Aorta (tissue), 5 donors: ENCODE measurements at regions not wholly inside any gene's neighbourhood (a gene's known extent, or its start where the extent isn't known, plus 50 kb on each side); places are given as distances from the start of the nearest gene placed in this dataset.
"Not testable (repeated sequence)": the region's sequence is repeated elsewhere in the genome, so short reads cannot be mapped to it uniquely, and the experiment has no call there.

Source experiments
- ATAC-seq: fragments of 200-7000 bp; cut with Tn5 transposase; one replicate; pipeline ENCODE4 v1.9.1; 2022; ENCODE audit warnings: moderate library complexity; ENCODE audit not compliant: low FRiP score
- DNase-seq, 2 donors: peaks; one replicate each; pipeline ENCODE4 v3.0.0-alpha.2; 2020
- H3K27ac ChIP-seq, 2 donors: one replicate each; pipeline ENCODE4 v1.5.1; 2013; ENCODE audit warnings: low read length in 2 of 2, mild to moderate bottlenecking in 2 of 2, moderate library complexity in 2 of 2, control low read depth in 1 of 2, inconsistent platforms in 1 of 2, low read depth in 1 of 2
- H3K27me3 ChIP-seq, 2 donors: one replicate each; pipeline ENCODE4 v1.6.1; 2013; ENCODE audit warnings: control low read depth in 1 of 2, low read length in 1 of 2, mild to moderate bottlenecking in 1 of 2, moderate library complexity in 1 of 2; ENCODE audit not compliant: insufficient read depth in 2 of 2, control insufficient read depth in 1 of 2
- H3K36me3 ChIP-seq, 2 donors: one replicate each; pipeline ENCODE4 v1.6.1; 2013; ENCODE audit warnings: control low read depth in 1 of 2, low read length in 1 of 2, mild to moderate bottlenecking in 1 of 2; ENCODE audit not compliant: insufficient read depth in 2 of 2, control insufficient read depth in 1 of 2
- H3K4me1 ChIP-seq, 2 donors: one replicate each; pipeline ENCODE4 v1.6.1; 2013; ENCODE audit warnings: low read length in 2 of 2, control low read depth in 1 of 2, mild to moderate bottlenecking in 1 of 2, moderate library complexity in 1 of 2; ENCODE audit not compliant: insufficient read depth in 2 of 2, control insufficient read depth in 1 of 2
- H3K4me3 ChIP-seq, 2 donors: one replicate each; pipeline ENCODE4 v1.5.1; 2013; ENCODE audit warnings: low read length in 2 of 2, control low read depth in 1 of 2, mild to moderate bottlenecking in 1 of 2
- H3K9me3 ChIP-seq: one replicate; pipeline ENCODE4 v1.6.1; 2013; ENCODE audit warnings: mild to moderate bottlenecking, low read length; ENCODE audit not compliant: control insufficient read depth
- WGBS, 2 donors: extraction: QIAGEN DNeasy Blood & Tissue Kit; methylation state at CpG; one replicate each; pipeline ENCODE4 v1.1.7; 2013; 5-methylcytosine and 5-hydroxymethylcytosine counted together
- intact Hi-C, 2 donors: fragments of 100-400 bp; cut with DNase I; formaldehyde crosslinking; loops; one replicate each; pipeline versions ENCODE4 v1.14.2 to v1.15.0; 2022
- donor health status: healthy with polysubstance abuse.
- donor health status: Bipolar disorder and iron deficiency.
- donor health status: DM: no; HTN: no; CAD: no.
- donor health status: DM: no; HTN: no; CAD: no.
- donor health status: DM: yes; HTN: yes; CAD: no.

DNA sequence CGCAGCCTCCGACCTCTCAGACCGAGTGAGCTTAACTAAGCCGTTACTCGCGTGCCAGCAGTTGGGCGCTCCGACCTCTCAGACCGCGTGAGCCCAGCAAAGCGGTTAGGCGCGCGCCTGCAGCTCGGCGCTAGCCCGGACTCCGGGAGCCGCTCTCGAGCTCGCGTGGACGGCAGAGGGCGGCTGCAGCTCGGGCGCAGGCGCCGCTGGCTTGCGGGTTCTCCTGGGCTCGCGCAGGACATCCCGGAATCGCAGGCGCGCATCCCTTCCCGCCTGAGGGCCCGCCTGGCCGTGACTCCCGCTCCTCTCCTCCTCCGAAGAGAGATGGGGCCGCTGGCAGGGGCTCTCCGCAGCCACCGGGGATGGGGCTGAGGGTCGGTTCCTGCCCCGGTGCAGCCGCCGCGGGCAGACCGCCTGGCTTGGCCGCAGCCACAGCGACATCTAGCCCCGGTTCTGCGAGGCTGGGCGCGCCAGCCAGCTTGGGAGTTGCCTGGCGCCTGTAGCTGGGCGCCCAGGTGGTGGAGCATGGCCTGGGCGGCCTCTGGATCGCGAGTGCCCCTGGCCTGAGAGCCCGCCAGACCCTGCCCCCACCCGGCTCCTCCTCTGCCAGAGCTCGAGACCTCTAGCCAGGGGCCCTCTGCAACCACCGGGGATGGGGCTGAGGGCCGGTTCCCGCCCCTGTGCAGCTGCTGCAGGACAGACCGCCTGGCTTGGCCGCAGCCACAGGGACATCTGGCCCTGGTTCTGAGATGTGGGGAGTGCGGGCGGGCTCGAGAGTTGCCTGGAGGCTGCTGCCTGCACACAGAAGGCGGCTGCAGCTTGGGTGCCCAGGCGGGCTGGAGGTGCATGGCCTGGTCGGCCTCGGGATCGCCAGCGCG is 85.7 kb upstream of the CCDC180 start:
- H3K36me3 ChIP-seq, H3K27ac ChIP-seq, H3K4me1 ChIP-seq, H3K4me3 ChIP-seq, intact Hi-C loops, H3K9me3 ChIP-seq, H3K27me3 ChIP-seq: not testable (repeated sequence)
- WGBS, 2 donors = 1 to 2% methylated on average over 62 to 78 of the region's 78 CpGs
- peak; percentile 76 to 92 for DNase-seq
- ATAC-seq = peak; percentile 91

DNA sequence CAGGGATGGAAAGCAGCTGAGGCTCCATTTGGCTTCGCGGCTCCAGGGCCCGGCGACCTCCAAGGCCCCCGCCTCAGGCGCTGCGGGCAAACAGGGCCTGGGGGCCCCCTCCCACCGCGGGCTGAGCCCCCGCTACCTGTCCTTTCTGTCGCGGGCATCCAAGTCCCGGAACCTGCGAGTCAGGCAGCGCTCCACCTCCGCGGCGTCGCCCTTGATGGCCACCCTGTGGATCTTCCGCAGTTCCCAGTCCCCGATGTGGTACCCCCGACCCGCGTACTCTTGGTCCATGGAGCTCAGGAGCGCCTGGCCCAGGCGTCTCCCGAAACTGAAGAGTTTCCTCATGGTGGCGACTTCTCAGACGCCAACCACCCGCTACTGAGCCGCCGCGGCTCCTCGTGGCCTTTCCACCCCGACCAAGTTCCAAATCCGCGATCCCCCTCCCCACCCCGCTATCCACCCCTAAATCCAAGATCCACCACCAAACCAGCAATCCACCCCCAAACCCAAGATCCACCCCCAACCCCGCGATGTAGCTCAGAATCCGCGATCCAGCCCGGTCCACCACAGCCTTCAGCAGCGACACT is 86.5 kb upstream of the CCDC180 start:
- no peak overlapping the region for H3K27ac ChIP-seq
- no peaks in the 10 kb centered on the region for H3K4me1 ChIP-seq
- H3K9me3 ChIP-seq = no peaks in the 10 kb centered on the region
- H3K36me3 ChIP-seq = no peaks in the 10 kb centered on the region
- ATAC-seq (peak; percentile 50), DNase-seq (no peak)
- 3 to 5% methylated on average over 44 of the region's 44 CpGs for WGBS, 2 donors
- intact Hi-C loops = no loop called here
- H3K4me3 ChIP-seq = no peak overlapping the region
- H3K27me3 ChIP-seq = no peaks in the 10 kb centered on the region

DNA sequence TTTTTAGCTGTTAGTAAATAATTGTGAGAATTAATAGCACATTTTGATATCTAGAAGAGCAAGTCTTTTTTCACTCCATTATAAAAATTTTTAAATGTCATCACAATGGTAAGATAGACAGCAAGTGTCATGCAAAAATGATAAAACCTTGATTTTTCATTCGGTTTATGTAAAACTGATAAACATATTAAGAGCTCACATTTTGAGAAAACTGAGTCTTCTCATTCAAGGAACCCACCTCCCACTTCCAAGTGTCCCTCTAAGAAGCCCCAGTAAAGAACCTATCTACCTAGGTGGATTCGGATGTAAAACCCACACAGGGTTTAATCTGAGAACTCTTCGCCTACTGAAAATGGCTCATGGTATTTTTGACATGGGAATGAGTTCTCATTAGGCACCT is 87.1 kb upstream of the CCDC180 start:
- 21 to 34% methylated on average over 3 of the region's 3 CpGs for WGBS, 2 donors
- not testable (repeated sequence) for ATAC-seq

DNA sequence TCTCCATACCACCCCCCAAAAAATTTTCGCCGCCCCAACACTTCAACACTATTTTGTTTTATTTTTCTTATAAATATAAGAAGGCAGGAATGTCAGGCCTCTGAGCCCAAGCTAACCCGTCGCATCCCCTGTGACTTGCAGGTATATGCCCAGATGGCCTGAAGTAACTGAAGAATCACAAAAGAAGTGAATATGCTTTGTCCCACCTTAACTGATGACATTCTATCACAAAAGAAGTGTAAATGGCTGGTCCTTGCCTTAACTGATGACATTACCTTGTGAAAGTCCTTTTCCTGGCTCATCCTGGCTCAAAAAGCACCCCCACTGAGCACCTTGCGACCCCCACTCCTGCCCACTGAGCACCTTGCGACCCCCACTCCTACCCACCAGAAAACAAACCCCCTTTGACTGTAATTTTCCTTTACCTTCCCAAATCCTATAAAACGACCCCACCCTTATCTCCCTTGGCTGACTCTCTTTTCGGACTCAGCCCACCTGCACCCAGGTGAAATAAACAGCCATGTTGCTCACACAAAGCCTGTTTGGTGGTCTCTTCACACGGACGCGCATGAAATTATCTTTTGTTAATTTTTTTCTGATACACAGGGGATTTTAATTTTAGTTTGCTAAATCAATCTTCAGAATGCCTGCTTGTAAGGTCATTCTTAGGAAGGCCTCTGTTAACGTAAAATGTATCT is 87.9 kb upstream of the CCDC180 start:
- H3K27ac ChIP-seq, H3K9me3 ChIP-seq, intact Hi-C loops, H3K36me3 ChIP-seq, H3K27me3 ChIP-seq, H3K4me1 ChIP-seq, H3K4me3 ChIP-seq, DNase-seq, ATAC-seq: not testable (repeated sequence)
- WGBS, 2 donors = 57 to 63% methylated on average over 11 to 12 of the region's 12 CpGs

More for the DNA sequence above, 87.1 kb upstream of the CCDC180 start:
- H3K27me3 ChIP-seq, H3K36me3 ChIP-seq, DNase-seq, H3K27ac ChIP-seq, H3K9me3 ChIP-seq, H3K4me1 ChIP-seq, intact Hi-C loops, H3K4me3 ChIP-seq: not testable (repeated sequence)

DNA sequence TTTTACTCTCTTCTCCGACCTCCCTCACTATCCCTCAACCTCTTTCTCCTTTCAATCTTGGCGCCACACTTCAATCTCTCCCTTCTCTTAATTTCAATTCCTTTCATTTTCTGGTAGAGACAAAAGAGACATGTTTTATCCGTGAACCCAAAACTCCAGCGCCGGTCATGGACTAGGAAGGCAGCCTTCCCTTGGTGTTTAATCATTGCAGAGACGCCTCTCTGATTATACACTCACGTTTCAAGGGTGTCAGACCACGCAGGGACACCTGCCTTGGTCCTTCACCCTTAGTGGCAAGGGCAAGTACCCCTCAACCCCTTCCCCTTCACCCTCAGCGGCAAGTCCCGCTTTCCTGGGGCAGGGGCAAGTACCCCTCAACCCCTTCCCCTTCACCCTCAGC is 92.3 kb upstream of the CCDC180 start:
- H3K27me3 ChIP-seq, ATAC-seq, H3K36me3 ChIP-seq, DNase-seq, H3K9me3 ChIP-seq, H3K27ac ChIP-seq, H3K4me3 ChIP-seq, H3K4me1 ChIP-seq, intact Hi-C loops: not testable (repeated sequence)
- 82 to 89% methylated on average over 9 to 10 of the region's 10 CpGs for WGBS, 2 donors

DNA sequence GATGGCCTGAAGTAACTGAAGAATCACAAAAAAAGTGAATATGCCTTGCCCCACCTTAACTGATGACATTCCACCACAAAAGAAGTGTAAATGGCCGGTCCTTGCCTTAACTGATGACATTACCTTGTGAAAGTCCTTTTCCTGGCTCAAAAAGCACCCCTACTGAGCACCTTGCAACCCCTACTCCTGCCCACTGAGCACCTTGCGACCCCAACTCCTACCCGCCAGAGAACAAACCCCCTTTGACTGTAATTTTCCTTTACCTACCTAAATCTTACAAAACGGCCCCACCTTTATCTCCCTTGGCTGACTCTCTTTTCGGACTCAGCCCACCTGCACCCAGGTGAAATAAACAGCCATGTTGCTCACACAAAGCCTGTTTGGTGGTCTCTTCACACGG is 92.9 kb upstream of the CCDC180 start:
- H3K27ac ChIP-seq, ATAC-seq, DNase-seq, H3K36me3 ChIP-seq, intact Hi-C loops, H3K9me3 ChIP-seq, H3K4me1 ChIP-seq, H3K27me3 ChIP-seq, H3K4me3 ChIP-seq: not testable (repeated sequence)
- WGBS, 2 donors = 77 to 79% methylated on average over 6 of the region's 6 CpGs

DNA sequence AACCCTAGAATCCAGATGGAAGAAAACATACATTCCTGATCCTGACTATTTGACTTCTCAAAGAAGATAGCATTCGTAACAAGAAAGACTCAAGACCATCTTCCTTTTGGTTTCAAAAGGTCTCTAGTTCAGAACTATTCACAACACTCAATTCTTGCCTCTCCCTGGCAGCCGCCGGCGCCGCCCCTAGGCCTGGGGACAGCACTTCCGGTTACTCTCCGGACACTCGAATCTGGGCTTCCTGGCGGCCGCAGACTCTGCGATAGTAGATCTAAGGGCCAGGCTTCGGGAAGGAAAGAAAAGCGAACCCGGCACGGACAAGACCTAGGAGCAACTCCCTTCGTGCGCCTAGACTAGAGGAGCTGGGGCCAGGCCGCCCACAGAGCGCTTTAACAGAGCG is 107.8 kb upstream of the CCDC180 start:
- WGBS, 2 donors = 94 to 97% methylated on average over 11 to 18 of the region's 20 CpGs
- intact Hi-C loops, H3K27me3 ChIP-seq, H3K27ac ChIP-seq, DNase-seq, H3K36me3 ChIP-seq, H3K4me1 ChIP-seq, ATAC-seq, H3K4me3 ChIP-seq, H3K9me3 ChIP-seq: not testable (repeated sequence)

DNA sequence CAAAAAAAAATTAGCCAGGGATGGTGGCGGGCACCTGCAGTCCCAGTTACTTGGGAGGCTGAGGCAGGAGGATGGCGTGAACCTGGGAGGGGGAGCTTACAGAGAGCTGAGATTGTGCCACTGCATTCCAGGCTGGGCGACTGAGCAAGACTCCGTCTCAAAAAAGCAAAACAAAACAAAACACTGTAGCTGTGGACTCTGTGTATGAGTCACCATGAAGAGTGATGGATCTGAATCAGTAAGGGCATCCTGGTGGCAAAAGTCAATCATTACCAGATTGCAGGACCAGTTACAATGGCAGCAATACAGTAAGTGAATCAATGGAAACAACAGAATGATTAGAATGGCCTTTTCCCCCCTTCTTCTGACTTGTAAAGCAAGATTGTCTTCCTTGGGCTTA is 113.7 kb upstream of the CCDC180 start:
- H3K27ac ChIP-seq, H3K27me3 ChIP-seq, H3K4me3 ChIP-seq, ATAC-seq, H3K4me1 ChIP-seq, intact Hi-C loops, H3K9me3 ChIP-seq, H3K36me3 ChIP-seq, DNase-seq: not testable (repeated sequence)
- 58 to 65% methylated on average over 4 of the region's 4 CpGs for WGBS, 2 donors
